GF-D8 (cell line): ENCODE measurements at regions not wholly inside any gene's neighbourhood (a gene's known extent, or its start where the extent isn't known, plus 50 kb on each side); places are given as distances from the start of the nearest gene placed in this dataset.

Source experiments
- DNase-seq: peaks from one replicate; lab custom pipeline; 2025; lab: John Stamatoyannopoulos, UW

- no peak for DNase-seq
Measured at GRCh38 chr14:66070542-66071319, 415.4 kb upstream of the CCDC196 start.

- no peak for DNase-seq
Measured at GRCh38 chr14:66072190-66073084, 413.7 kb upstream of the CCDC196 start.

- DNase-seq = no peak
Measured at GRCh38 chr14:66074537-66074936, 411.6 kb upstream of the CCDC196 start.

- DNase-seq = no peak
Measured at GRCh38 chr14:66076176-66076575, 410.0 kb upstream of the CCDC196 start.

- DNase-seq = no peak
Measured at GRCh38 chr14:66078006-66078405, 408.2 kb upstream of the CCDC196 start.

- no peak for DNase-seq
Measured at GRCh38 chr14:66081594-66082376, 404.4 kb upstream of the CCDC196 start.

GRCh38 chr14:66085224-66085623 lies 400.9 kb upstream of the CCDC196 start:
- no peak for DNase-seq

GRCh38 chr14:66085665-66086064 lies 400.5 kb upstream of the CCDC196 start:
- no peak for DNase-seq

- no peak for DNase-seq
Measured at GRCh38 chr14:66087231-66087630, 398.9 kb upstream of the CCDC196 start.

- no peak for DNase-seq
Measured at GRCh38 chr14:66088656-66089055, 397.5 kb upstream of the CCDC196 start.

GRCh38 chr14:66092206-66092605 lies 394.0 kb upstream of the CCDC196 start:
- no peak for DNase-seq

GRCh38 chr14:66092748-66093147 lies 393.4 kb upstream of the CCDC196 start:
- DNase-seq = no peak

GRCh38 chr14:66094001-66094727 lies 392.0 kb upstream of the CCDC196 start:
- no peak for DNase-seq

- no peak for DNase-seq
Measured at GRCh38 chr14:66099451-66099850, 386.7 kb upstream of the CCDC196 start.

- DNase-seq = no peak
Measured at GRCh38 chr14:66099931-66100330, 386.2 kb upstream of the CCDC196 start.

- DNase-seq = no peak
Measured at GRCh38 chr14:66101662-66102061, 384.5 kb upstream of the CCDC196 start.

GRCh38 chr14:66104486-66104885 lies 381.7 kb upstream of the CCDC196 start:
- no peak for DNase-seq

- no peak for DNase-seq
Measured at GRCh38 chr14:66105815-66106214, 380.4 kb upstream of the CCDC196 start.

- DNase-seq = no peak
Measured at GRCh38 chr14:66109426-66109825, 376.7 kb upstream of the CCDC196 start.

- no peak for DNase-seq
Measured at GRCh38 chr14:66111891-66112290, 374.3 kb upstream of the CCDC196 start.

- DNase-seq = no peak
Measured at GRCh38 chr14:66114071-66114470, 372.1 kb upstream of the CCDC196 start.
